Astrocyte (in vitro differentiated cells and primary cell): ENCODE measurements at regions not wholly inside any gene's neighbourhood (a gene's known extent, or its start where the extent isn't known, plus 50 kb on each side); places are given as distances from the start of the nearest gene placed in this dataset.

Experiments used
- CTCF ChIP-seq: IDR thresholded peaks from 2 replicates; pipeline ENCODE4 v1.5.1; 2011; ENCODE audit warnings: low read depth, mild to moderate bottlenecking, inconsistent platforms, low read length, moderate library complexity; ENCODE audit not compliant: insufficient read depth
- EZH2 ChIP-seq: IDR thresholded peaks from 2 replicates; pipeline ENCODE4 v1.6.1; 2012; ENCODE audit warnings: mild to moderate bottlenecking, low read length, inconsistent platforms; ENCODE audit not compliant: insufficient read depth

- TF ChIP-seq EZH2: no peak
- TF ChIP-seq CTCF: no peak
Measured at GRCh38 chr9:97136421-97136820, 97.5 kb upstream of the CTSV start.
